Activated CD4-positive, alpha-beta T cell treated with anti-CD3 and anti-CD28 coated beads, Interleukin-2, Interleukin-4, amounts not matched to agents 100 ng/mL and 50 ng/mL, durations not matched to agents 16 hours and 8 hours (primary cell): ENCODE measurements at regions not wholly inside any gene's neighbourhood (a gene's known extent, or its start where the extent isn't known, plus 50 kb on each side); places are given as distances from the start of the nearest gene placed in this dataset.
"Not testable (repeated sequence)": the region's sequence is repeated elsewhere in the genome, so short reads cannot be mapped to it uniquely, and the experiment has no call there.

Experiments used
- DNase-seq: peaks from one replicate; pipeline ENCODE4 v3.0.0-alpha.2; 2020; ENCODE audit warnings: low spot score

GRCh38 chr21:27517177-27517576, 550.3 kb upstream of the ADAMTS5 start:
- DNase-seq, result not testable (repeated sequence)

GRCh38 chr21:27515676-27516075, 548.8 kb upstream of the ADAMTS5 start:
- DNase-seq, result no peak

GRCh38 chr21:27513825-27514224, 546.9 kb upstream of the ADAMTS5 start:
- no peak for DNase-seq

GRCh38 chr21:27513016-27513415, 546.1 kb upstream of the ADAMTS5 start:
- DNase-seq, result no peak

- no peak for DNase-seq
Measured at GRCh38 chr21:27511233-27511632, 544.3 kb upstream of the ADAMTS5 start.

- DNase-seq, result no peak
Measured at GRCh38 chr21:27507695-27508094, 540.8 kb upstream of the ADAMTS5 start.

- no peak for DNase-seq
Measured at GRCh38 chr21:27505516-27505915, 538.6 kb upstream of the ADAMTS5 start.

GRCh38 chr21:27502801-27503200, 535.9 kb upstream of the ADAMTS5 start:
- no peak for DNase-seq

GRCh38 chr21:27498025-27498424, 531.1 kb upstream of the ADAMTS5 start:
- DNase-seq, result no peak

- no peak for DNase-seq
Measured at GRCh38 chr21:27495836-27496235, 528.9 kb upstream of the ADAMTS5 start.

GRCh38 chr21:27493542-27493941, 526.7 kb upstream of the ADAMTS5 start:
- no peak for DNase-seq

- no peak for DNase-seq
Measured at GRCh38 chr21:27487676-27488075, 520.8 kb upstream of the ADAMTS5 start.

GRCh38 chr21:27480841-27481261, 514.0 kb upstream of the ADAMTS5 start:
- no peak for DNase-seq

GRCh38 chr21:27477296-27477695, 510.4 kb upstream of the ADAMTS5 start:
- no peak for DNase-seq

- no peak for DNase-seq
Measured at GRCh38 chr21:27476696-27477095, 509.8 kb upstream of the ADAMTS5 start.

GRCh38 chr21:27475363-27475955, 508.6 kb upstream of the ADAMTS5 start:
- no peak for DNase-seq

- DNase-seq, result no peak
Measured at GRCh38 chr21:27467366-27467765, 500.5 kb upstream of the ADAMTS5 start.

- DNase-seq, result no peak
Measured at GRCh38 chr21:27466140-27466539, 499.3 kb upstream of the ADAMTS5 start.

- DNase-seq, result no peak
Measured at GRCh38 chr21:27464648-27465047, 497.8 kb upstream of the ADAMTS5 start.

- no peak for DNase-seq
Measured at GRCh38 chr21:27462726-27463125, 495.8 kb upstream of the ADAMTS5 start.

- DNase-seq, result no peak
Measured at GRCh38 chr21:27454234-27454633, 487.3 kb upstream of the ADAMTS5 start.

GRCh38 chr21:27451116-27451515, 484.2 kb upstream of the ADAMTS5 start:
- DNase-seq, result no peak

- DNase-seq, result no peak
Measured at GRCh38 chr21:27450216-27450615, 483.3 kb upstream of the ADAMTS5 start.

GRCh38 chr21:27448960-27449359, 482.1 kb upstream of the ADAMTS5 start:
- no peak for DNase-seq

- no peak for DNase-seq
Measured at GRCh38 chr21:27447843-27448242, 481.0 kb upstream of the ADAMTS5 start.
